Hepatocyte (in vitro differentiated cells): ENCODE measurements at regions not wholly inside any gene's neighbourhood (a gene's known extent, or its start where the extent isn't known, plus 50 kb on each side); places are given as distances from the start of the nearest gene placed in this dataset.

ENCODE experiments used
- CTCF ChIP-seq: fragments of 200-600 bp; sonication (generic); IDR thresholded peaks from 2 replicates; pipeline ENCODE4 v1.5.1; 2016; ENCODE audit warnings: antibody characterized with exemption, mild to moderate bottlenecking; ENCODE audit not compliant: poor library complexity
- EZH2 ChIP-seq: fragments of 200-600 bp; sonication (generic); IDR thresholded peaks from 2 replicates; pipeline ENCODE4 v1.6.1; 2016; ENCODE audit warnings: antibody characterized with exemption, mild to moderate bottlenecking, borderline replicate concordance

GRCh38 chr18:44370861-44371260 lies 309.8 kb upstream of the SETBP1 start:
- TF ChIP-seq CTCF (no peak), EZH2 (no peak)
